ENCODE measurements at regions not wholly inside any gene's neighbourhood (a gene's known extent, or its start where the extent isn't known, plus 50 kb on each side); places are given as distances from the start of the nearest gene placed in this dataset.

DNA sequence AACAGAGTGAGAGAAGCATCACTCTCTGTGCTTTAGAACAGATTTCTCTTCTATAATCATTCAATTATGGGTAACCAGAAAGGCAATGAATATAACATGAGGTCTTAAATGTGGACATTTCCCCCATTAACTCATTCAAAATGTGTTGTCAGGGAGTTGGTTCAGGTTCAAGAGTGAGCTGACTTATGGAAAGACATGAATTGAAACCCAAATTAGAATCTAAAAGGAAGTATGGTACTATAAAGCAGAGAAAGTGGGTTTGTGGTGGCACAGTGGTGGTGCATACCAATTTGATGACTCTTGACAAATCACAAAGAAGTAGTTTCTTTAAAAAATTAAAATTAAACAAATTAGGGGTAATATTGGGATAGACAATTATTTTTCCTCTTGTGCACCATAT, 114.6 kb upstream of the MEOX2 start:
- no peak for DNase-seq

DNA sequence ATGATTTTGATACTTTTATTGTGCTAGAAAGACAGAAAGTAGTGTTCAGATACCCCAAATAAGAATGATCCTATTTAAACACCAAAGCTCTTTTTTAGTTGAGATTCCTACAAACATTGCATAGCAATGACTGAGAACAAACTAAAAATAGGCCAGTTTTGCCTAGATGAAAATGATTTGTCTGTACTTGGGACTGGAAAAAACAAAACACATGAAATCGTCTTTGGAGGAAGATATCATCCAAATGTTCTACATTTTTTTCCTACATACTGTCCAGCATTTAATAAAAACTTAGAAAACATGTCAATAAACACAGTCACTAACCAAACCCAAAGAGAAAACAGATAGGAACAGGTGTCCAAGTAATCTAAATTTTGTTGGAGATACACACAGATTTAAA, 111.6 kb upstream of the MEOX2 start:
- DNase-seq: no peak

DNA sequence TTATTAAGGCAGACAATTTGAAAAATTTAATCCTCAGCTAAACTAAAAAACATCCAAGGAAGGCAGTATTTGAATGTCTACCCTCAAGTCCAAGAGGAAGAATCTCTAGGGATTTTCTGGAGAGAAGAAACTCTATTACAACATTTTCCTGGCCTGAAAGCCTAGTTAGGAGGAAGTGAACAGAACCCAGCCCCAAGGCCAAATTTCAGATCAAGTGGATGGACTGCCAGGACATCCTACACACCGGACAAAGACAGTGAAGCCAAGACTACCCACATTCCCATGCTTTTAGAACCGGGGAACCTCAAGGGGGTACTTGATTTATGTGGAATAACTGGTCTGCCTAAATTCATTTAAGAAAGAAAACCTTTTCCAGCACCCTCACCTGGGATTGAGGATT, 108.9 kb upstream of the MEOX2 start:
- DNase-seq: no peak

DNA sequence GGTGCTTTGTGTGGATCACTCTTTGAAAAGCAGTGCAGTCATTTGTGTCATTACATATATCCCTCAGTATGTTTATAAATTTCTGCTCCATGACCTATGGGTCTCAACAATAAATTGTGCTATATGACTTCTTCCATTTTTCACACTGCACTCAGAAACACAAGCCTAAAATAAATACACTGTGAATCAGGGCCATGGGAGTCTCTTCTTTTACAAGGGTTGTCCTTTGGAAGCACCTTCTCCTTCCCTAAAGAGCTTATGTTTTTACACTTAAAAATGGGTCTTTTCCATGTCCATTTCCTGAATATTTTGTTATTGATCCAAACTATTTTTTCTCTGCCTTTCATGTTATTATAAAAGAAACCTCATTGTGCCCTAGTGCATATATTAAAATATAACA, 108.3 kb upstream of the MEOX2 start:
- DNase-seq: no peak

DNA sequence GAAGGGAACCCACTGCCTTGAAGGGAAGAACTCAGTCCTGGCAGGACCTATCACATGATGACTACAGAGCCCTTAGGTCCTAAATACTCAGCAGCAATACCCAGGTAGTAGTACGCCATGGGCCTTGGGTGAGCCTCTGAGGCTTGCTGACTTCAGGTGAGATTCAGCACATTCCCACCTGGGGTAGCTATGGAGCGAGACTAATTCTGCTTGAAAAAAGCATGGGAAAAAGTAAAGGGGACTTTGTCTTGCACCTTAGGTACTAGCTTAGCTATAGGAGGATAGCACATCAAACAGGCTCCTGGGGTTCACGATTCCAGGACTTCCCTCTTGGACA, 98.2 kb upstream of the MEOX2 start:
- DNase-seq: no peak

DNA sequence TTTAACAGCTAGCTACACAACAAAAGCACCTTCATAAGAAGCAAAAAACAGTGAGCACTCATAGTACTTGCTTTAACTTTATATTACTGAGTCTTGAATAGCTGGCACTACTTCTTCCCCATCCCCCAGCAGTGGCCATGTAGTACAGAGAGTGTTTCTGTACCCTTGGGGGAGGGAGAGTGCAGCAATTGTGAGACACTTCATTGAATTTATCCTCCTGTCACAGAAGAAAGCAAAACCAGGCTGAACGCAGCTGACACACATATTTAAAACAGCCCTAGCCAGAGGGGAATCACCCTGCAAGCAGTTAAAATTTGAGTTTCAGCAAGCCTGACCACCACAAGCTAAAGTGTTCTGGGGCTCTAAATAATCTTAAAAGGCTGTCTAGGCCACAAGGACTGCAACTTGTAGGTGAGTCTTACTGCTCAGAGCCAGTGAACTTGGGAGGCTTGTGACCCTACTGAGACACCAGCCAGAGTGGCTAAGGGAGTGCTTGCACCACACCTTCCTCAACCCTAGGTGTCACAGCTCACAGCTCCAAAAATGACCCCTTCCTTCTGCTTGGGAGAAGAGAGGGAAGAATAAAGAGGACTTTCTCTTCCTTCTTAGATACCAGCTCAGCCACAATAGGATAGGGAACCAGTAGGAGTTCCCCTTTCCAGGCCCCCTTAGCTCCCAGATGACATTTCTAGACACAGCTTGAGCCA, 97.7 kb upstream of the MEOX2 start:
- DNase-seq: no peak

DNA sequence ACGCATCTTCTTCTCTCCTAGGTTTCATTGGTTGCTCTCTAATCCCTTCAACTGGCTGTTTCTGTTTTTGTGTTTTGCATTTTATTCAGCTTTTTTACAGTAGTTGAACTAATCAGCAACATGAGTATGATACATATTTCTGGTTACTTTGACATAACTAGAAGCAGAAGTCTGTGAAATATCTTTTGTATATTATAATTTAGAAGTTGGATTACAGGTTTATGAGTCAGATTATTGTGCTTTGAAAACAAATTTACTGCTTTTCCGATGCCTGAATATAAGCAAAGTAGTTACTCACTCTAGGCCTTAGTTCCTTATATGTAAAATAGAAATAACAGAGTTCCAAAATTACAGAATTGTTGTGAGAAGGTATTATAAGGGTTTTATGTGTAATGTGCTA, 96.2 kb upstream of the MEOX2 start:
- DNase-seq: no peak

DNA sequence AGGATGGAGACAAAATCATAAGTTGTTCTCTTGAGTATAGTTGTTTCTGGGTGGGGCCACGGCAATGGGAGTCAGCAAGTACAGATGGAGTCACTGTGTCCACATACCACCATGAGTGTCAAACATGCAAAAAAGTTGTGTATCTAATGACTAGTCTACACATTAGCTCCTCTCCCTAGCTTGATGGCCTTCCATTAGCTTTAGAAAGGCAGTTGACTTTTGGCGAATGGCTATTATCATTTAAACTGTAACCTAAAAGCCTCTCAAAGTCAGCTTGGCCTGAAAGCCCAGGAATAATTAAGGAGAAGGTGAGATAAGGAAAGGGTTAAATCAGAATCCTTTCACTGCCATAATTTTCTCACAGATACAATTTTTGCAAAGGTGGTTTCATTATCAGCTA, 95.5 kb upstream of the MEOX2 start:
- no peak for DNase-seq

DNA sequence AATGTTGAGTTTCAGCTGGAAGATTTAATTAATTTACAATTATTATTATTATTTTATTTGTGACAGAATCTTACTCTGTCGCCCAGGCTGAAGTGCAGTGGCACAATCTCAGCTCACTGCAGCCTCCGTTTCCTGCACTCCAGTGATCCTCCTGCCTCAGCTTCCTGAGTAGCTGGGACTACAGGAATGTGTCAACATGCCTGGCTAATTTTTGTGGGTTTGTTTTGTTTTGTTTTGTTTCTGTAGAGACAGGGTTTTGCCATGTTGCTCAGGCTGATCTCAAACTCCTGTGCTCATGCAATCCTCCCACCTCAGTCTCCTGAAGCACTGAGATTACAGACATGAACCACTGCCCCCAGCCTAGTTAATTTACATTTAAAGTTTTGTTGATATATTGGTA, 93.8 kb upstream of the MEOX2 start:
- DNase-seq: no peak

DNA sequence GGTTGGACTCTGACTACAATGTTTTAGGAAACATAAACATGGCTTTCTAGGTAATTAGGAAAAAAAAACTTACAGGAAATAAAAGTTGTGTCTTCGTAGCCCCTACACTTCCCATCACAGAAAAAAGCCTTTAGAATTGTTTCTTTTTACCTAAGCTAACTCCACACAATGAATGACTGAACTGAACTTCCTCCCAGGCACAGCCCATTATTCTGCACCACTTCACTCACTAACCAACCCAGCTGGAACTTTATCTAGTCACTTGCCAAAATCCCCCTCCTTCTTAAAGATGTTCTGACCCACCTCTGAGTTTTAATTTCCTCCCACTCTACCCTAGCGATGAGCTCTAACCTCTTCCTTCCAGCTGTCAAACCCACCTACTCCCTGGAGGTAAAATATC, 91.7 kb upstream of the MEOX2 start:
- DNase-seq: no peak

DNA sequence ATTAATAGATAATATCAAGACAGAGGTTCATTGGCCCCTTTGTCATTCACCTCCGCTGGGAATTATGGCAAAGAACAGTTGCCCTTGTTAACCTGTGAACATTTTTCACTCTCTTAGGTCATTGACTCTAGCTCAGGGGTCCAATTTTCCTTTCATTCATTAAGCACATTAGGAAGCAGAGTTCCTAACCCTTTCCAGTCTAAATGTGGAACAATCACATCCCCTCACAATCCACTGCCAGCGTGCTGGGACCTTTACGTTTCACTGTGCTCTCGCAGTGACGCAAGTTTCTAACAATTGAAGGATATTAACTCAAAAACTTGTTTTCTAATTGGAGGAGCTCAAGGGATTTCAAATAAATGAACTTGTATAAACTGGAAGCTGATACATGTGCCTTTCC, 79.3 kb upstream of the MEOX2 start:
- DNase-seq: no peak

DNA sequence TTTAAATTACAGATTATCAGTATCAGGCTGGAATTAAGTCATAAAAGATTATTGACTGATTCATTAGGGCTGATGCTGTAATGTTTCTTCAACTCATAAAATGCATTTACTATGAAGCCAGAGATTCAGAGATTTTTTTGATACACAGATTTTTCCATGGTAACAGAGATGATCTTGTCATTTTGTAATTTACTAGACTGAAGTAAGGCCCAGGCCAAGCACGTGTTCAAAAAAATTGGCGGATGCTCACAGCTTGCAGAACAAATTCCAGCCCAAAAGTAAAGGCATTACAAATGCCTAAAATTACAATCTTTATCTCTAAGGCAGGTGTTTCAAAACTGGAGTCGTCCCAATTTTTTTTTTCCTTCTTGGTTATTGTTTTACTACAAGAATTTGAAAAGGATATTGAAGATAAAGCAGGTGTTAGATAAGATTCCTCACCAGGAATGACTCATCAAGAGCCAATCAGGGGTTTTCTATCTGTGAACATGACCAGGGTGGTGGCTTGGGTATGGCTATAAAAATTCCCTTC, 78.4 kb upstream of the MEOX2 start:
- no peak for DNase-seq

DNA sequence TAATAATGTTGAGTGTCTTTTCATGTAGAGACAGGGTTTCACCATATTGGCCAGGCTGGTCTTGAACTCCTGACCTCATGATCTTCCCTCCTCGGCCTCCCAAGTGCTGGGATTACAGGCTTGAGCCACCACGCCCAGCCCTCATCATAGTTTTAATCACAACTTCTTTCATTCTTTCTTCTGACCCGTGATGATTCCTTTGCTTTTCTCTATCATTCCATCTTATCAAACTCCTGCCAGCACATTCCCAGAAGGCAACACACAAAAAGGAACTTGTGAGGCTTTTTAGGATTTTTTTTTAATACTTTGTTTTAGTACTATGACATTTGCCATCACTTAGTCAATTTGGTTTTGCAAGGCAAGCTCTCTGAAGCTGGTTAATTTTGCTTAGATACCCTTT, 77.5 kb upstream of the MEOX2 start:
- no peak for DNase-seq

DNA sequence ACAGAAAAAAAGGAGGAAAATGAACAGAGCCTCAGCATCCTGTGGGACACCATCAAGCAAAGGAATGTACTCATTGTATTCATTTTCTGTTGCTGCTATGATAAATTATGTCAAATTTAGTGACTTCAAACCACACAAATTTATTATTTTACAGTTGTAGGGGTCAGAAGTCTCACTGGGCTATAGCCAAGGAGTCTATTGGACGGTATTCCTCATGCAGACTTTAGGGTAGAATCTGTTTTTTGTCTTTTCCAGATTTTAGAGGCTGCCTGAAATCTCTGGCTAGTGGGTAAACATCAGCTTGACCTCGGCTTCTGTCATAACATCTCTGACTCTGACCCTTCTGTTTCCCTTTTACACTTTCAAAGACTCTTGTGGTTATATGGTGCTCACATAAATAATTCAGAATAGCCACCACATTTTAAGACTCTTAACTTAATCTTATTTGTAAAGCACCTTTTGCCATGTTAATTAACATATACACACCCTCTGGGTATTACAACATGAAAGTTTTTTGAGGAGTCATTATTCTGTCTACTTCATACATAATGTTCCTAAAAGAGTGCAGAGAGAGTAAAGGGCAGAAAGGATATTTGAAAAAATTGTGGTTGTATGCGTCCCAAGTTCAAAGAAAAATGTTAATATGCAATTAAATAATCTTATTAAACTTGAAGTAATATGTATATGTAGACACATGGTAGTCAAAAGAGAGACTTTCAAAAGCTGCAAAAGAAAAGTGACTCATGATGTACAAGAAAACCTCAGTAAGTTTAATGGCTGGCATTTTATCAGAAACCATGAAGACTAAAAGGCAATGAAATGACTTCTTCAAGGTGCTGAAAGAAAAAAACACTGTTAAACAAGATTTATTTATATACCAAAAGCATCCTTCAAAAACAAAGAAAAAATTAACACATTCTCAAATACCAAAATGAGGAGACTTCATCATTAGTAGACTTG, 70.8 kb upstream of the MEOX2 start:
- no peak for DNase-seq

DNA sequence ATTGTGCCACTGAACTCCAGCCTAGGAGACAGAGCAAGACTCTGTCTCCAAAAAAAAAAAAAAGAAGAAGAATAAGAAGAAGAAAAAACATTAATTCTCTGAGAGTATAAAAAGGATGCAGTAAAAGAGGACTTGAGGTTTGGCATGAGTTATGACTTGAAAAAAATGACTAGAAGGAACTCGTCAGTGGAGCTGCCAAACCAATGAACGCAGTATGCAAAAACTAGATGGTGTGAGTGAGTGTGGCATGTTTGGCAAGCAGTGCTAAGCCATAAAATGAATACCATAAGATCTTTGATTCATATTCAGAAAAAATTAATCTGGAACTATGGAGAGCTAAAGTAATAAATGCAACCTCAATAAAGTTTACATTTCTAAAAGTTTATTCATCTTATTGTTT, 68.6 kb upstream of the MEOX2 start:
- no peak for DNase-seq

DNA sequence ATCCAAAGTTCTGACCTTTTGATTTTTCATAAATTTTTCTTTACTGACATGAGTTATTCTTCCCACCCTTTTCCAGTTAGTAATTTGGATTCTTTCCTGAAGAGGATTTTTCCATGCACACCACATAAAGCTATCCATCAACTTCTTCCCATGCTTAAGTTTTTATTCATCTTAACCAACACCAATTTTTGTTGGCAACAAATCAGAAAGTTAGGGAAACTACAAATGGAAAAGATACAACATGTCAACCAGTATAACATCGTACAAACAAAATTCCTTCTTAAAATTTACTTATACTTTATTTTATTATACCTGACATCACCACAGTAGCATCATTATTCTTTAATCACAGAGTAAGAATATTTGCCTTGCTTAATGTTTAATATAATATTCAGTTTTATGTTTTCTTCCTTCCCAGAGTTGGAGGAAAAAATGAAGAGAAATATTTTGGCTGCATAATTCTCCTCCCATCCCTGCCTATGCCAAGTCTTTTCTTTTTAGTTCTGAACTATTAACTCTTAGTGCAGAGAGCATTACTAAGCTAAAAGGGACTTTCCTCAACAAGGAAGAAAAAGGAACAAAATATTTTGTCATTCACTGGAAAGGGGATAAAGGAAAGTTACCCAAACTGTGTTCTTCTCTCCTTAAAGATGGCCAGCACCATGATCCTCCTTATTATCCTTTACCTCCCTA, 67.5 kb upstream of the MEOX2 start:
- no peak for DNase-seq

DNA sequence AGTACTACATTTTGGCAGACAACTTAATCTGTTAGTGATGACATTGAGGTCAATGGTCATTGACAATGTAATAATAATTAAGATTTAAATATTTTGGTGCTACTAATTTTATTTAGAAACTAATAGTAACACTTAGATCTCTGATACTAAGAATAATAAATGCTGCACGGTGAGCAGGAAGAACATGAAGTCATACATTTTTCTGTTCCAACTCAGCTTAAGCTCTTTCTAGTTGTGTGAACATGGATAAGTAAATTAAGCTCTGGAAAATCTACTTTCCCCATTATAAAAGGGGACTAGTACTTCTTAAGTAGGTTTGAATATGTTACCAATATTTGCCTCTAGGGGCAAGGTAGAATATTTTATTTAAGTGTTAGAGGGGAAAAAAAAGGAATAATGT, 65.9 kb upstream of the MEOX2 start:
- no peak for DNase-seq

DNA sequence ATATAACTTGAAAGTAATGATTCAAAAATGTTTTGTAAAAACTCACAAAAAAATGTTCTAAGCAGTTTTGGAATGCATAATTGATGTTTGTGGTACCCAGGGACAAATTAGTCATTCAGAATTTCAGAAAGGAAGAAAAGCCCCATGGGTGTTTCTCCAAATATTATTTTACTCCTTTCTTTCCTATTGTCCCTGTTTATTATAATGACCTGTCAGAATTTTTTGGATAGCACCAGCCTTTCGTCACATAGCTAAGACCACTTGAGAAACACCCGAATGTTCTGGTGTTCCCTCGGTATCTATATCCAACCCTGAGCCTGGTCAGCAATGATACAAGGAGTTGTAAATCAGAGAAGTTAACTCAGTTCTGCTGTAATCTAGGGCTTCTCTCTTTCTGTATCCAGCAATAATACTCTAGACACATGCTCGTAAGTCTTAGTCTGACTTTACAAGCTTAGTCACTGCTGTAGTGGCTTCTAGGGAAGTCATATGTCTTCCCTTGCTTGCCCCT, 64.8 kb upstream of the MEOX2 start:
- DNase-seq: no peak

DNA sequence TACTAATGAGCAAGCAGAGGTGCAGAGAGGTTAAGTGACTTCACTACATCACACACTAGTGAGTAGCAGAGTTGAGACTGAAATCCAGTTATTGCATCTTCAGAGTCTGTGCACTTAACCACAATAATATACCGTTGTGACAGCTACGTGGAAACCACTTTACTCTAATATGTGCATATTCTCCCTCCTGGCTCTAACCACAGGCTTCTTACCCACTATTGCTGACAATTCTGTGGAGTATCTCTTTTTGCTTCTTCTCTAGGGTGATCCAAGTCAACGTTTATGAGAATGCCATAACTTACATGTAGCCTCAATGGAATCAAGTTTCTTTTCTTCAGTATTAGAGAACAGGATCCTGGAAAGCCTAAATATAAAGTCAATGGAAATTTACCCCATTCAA, 64.2 kb upstream of the MEOX2 start:
- DNase-seq: no peak

DNA sequence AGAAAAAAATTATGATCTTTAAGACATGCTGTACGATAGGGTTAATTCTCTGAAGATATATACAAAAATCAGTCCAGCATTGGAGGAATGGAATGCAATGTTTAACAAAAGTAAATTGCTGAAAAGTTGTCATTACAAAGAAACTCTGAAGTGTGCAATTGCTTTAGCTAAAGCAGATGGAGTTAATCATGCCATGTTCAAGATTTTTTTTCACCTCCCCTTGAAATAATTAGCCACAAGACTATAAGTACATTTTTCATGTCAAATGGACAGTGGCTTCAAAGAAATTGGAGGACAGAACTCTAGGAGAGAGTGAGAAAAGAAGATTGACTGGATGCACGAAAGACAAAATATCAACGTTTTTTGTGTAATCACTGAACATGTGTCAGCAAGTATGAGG, 63.1 kb upstream of the MEOX2 start:
- DNase-seq: no peak

DNA sequence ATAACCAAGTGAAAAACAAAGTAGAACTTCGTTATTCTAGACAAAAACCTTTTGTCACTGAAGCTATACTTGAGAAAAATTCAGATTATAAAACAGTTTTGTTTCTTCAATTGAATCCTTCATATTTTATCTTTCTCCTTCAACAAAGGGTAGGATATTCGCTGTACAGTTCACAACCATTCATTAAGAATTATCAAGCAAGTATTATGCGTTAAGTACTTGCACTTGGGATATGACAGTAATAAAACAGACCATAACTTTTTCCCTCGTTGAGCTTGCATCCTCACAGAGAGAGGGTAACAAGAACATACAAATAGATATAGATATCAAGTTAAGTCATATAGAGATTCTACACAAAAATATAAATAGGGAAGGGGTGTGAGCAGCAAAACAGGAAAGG, 61.2 kb upstream of the MEOX2 start:
- no peak for DNase-seq

DNA sequence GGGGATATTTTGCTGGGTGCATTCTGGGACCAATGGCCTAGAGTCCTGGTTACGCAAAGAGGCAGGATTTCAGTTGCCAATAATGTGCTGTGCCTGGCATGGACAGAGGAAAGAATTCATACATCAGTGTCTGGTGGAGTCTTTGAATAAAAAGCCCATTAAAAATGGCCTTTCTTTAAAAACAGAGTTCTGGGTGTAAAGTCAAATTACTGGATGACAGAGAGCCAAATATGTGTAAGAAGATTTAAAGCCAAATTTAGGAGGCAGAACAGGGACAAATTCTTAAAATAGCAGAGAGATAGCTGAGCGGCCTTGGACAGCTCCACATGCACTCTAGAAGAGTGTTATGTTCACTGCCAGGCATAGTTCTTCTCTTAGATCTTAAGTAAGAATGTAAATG, 60.8 kb upstream of the MEOX2 start:
- DNase-seq: no peak

DNA sequence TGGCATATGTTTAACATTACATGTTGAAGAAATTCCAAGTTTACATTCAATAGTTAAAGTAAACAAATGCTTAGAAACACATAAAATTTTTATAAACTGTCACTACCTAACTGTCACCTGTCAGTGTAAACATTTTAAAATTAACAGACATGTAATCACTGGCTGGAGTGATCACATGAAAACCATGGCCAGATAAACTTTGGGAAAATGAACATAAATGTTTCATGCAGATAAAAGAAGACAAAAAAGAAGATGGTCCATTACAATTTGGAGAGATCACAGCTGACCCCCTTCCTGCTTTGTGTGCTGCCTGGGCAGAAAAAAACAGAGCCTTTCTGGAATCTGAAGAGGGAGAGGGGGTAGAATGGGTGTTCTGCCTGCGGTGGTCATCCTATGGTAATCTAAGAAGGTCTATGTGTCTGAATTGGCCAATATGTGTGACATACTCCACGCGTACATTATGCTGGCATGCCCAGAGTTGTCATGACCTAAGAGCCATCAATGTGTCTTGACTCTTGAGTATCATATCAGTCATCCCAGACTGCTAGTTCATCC, 57.5 kb upstream of the MEOX2 start:
- no peak for DNase-seq
